WTC11 (cell line): ENCODE measurements at regions not wholly inside any gene's neighbourhood (a gene's known extent, or its start where the extent isn't known, plus 50 kb on each side); places are given as distances from the start of the nearest gene placed in this dataset.

Experiments used
- ARID4B ChIP-seq: sonication (generic); formaldehyde crosslinking; IDR thresholded peaks from 2 replicates; pipeline ENCODE4 v1.8.0; 2023; ENCODE audit warnings: missing genetic modification reagents, mild to moderate bottlenecking, borderline replicate concordance
- CTCF ChIP-seq: fragments of 200-600 bp; IDR thresholded peaks from 2 replicates; pipeline ENCODE4 v1.8.0; 2022; ENCODE audit warnings: antibody characterized with exemption
- ELF4 ChIP-seq: sonication (generic); formaldehyde crosslinking; IDR thresholded peaks from 2 replicates; pipeline ENCODE4 v1.8.1; 2022; ENCODE audit warnings: low read depth, mild to moderate bottlenecking, moderate library complexity, missing genetic modification reagents
- FOXP4 ChIP-seq: sonication (generic); formaldehyde crosslinking; IDR thresholded peaks from 2 replicates; pipeline ENCODE4 v1.8.0; 2022; ENCODE audit warnings: mild to moderate bottlenecking, missing genetic modification reagents
- MYBL2 ChIP-seq: sonication (generic); formaldehyde crosslinking; IDR thresholded peaks from 2 replicates; pipeline ENCODE4 v1.8.1; 2023; ENCODE audit warnings: mild to moderate bottlenecking, moderate library complexity, missing genetic modification reagents
- NFYB ChIP-seq: sonication (generic); formaldehyde crosslinking; conservative IDR thresholded peaks from 2 replicates; pipeline ENCODE4 v1.8.0; 2022; ENCODE audit warnings: low read depth, missing genetic modification reagents
- TEAD1 ChIP-seq: sonication (generic); formaldehyde crosslinking; IDR thresholded peaks from 2 replicates; pipeline ENCODE4 v1.8.0; 2022; ENCODE audit warnings: mild to moderate bottlenecking, missing genetic modification reagents
- ZNF138 ChIP-seq: sonication (generic); formaldehyde crosslinking; conservative IDR thresholded peaks from 2 replicates; pipeline ENCODE4 v1.8.1; 2022; ENCODE audit warnings: mild to moderate bottlenecking, moderate library complexity, missing genetic modification reagents

GRCh38 chr6:54695815-54696214 lies 150.8 kb upstream of the FAM83B start:
- TF ChIP-seq ARID4B (CRISPR knock-in tag) (no peak), CTCF (no peak), MYBL2 (no peak), NFYB (CRISPR knock-in tag) (no peak), TEAD1 (no peak), ZNF138 (CRISPR knock-in tag) (no peak), FOXP4 (CRISPR knock-in tag) (no peak), ELF4 (no peak)
